K562 (cell line): ENCODE measurements at regions not wholly inside any gene's neighbourhood (a gene's known extent, or its start where the extent isn't known, plus 50 kb on each side); places are given as distances from the start of the nearest gene placed in this dataset.

ENCODE experiments used
- ATAC-seq: fragments of 200-7000 bp; cut with Tn5 transposase; 3 replicates; pipeline ENCODE4 v1.9.1; 2020; ENCODE audit warnings: moderate library complexity
- BruUV-seq: library from RNA; stranded (reverse); fragments of 400-500 nt; replicated peaks from 2 replicates; lab custom pipeline; 2021; lab: Mats Ljungman, UMichigan
- CTCF ChIA-PET: fragments of 300-600 bp; formaldehyde crosslinking; extraction: SDS; loops from one replicate; lab custom pipeline; 2021; ENCODE audit warnings: low intra/inter-chr PET ratio; lab: Yijun Ruan, JAX
- POLR2A ChIA-PET: fragments of 300-600, 350-650 bp; sonication (Branson Sonifier 250); formaldehyde crosslinking; extraction: SDS; loops from one replicate; lab custom pipeline; 2021; ENCODE audit warnings: antibody characterized with exemption, inconsistent platforms; lab: Yijun Ruan, JAX
- DNase-seq, 4 experiments: peaks; one replicate each; pipeline versions ENCODE4 v3.0.0 to v3.0.0-alpha.2; 2011 to 2018; ENCODE audit warnings: low spot score in 3 of 4, mixed read lengths in 3 of 4; ENCODE audit errors: extremely low read depth in 1 of 4
- FAIRE-seq: peaks from 2 replicates; lab custom pipeline; 2011; peaks lifted over from hg19 to GRCh38; lab: Jason Lieb, UNC
- H2AFZ ChIP-seq: 2 replicates; pipeline ENCODE4 v1.6.0; 2011; ENCODE audit warnings: low read depth, low read length, control low read depth, inconsistent platforms
- H3K27ac ChIP-seq: fragments of 200-600 bp; 3 replicates; pipeline ENCODE4 v1.8.0; 2011; ENCODE audit warnings: low read depth, mild to moderate bottlenecking, control low read depth, inconsistent platforms, low read length, moderate library complexity, mixed read lengths; ENCODE audit errors: extremely low read depth
- H3K27me3 ChIP-seq, 2 experiments: fragments of 300-600 bp in 1 of 2; 2 replicates in 1 of 2; 3 replicates in 1 of 2; pipeline versions ENCODE4 v1.6.0 to v1.8.0; 2011; ENCODE audit warnings: inconsistent platforms in 2 of 2, low read length in 2 of 2, mild to moderate bottlenecking in 1 of 2, mixed read lengths in 1 of 2, moderate library complexity in 1 of 2; ENCODE audit not compliant: control insufficient read depth in 2 of 2, insufficient read depth in 2 of 2
- H3K36me3 ChIP-seq: fragments of 300-600 bp; 3 replicates; pipeline ENCODE4 v1.8.0; 2011; ENCODE audit warnings: mild to moderate bottlenecking, low read length, inconsistent platforms; ENCODE audit not compliant: control insufficient read depth, insufficient read depth
- H3K4me1 ChIP-seq, 2 experiments: fragments of 200-600 bp in 1 of 2; replicated peaks in 1 of 2; 2 replicates in 1 of 2; 3 replicates in 1 of 2; pipeline versions ENCODE4 v1.5.1 to v1.8.0; 2011; ENCODE audit warnings: inconsistent platforms in 2 of 2, low read length in 2 of 2, mild to moderate bottlenecking in 1 of 2, mixed read lengths in 1 of 2, moderate library complexity in 1 of 2; ENCODE audit not compliant: control insufficient read depth in 2 of 2, insufficient read depth in 2 of 2
- H3K4me2 ChIP-seq: 2 replicates; pipeline ENCODE4 v1.6.1; 2011; ENCODE audit warnings: low read length, control low read depth, inconsistent platforms, mixed read lengths; ENCODE audit not compliant: insufficient read depth
- H3K4me3 ChIP-seq: fragments of 200-600 bp; sonication (generic), shearing (Covaris generic); 2 replicates; pipeline ENCODE4 v1.5.1; 2016; ENCODE audit warnings: control low read depth, inconsistent platforms
- H3K79me2 ChIP-seq: fragments of 200-600 bp; 3 replicates; pipeline ENCODE4 v1.8.0; 2011; ENCODE audit warnings: low read length, inconsistent platforms; ENCODE audit not compliant: control insufficient read depth, insufficient read depth
- H3K9ac ChIP-seq, 2 experiments: 2 replicates each; pipeline versions ENCODE4 v1.6.0 to v1.6.1; 2011; ENCODE audit warnings: low read depth in 2 of 2, low read length in 2 of 2, control low read depth in 1 of 2, inconsistent platforms in 1 of 2, mild to moderate bottlenecking in 1 of 2, mixed read lengths in 1 of 2; ENCODE audit not compliant: insufficient read depth in 1 of 2
- H3K9me1 ChIP-seq: one replicate; pipeline ENCODE4 v1.6.0; 2011; ENCODE audit warnings: inconsistent platforms, mild to moderate bottlenecking, low read length, moderate library complexity; ENCODE audit not compliant: control insufficient read depth, insufficient read depth
- H3K9me3 ChIP-seq: replicated peaks from 2 replicates; pipeline ENCODE4 v1.5.1; 2011; ENCODE audit warnings: low read depth, low read length, inconsistent platforms; ENCODE audit not compliant: control insufficient read depth, insufficient read depth
- H4K20me1 ChIP-seq: replicated peaks from 2 replicates; pipeline ENCODE4 v1.6.1; 2011; ENCODE audit warnings: low read length, inconsistent platforms, mixed read lengths; ENCODE audit not compliant: control insufficient read depth, insufficient read depth
- ARID3B ChIP-seq: fragments of 250-450 bp; sonication (Bioruptor Pico); IDR thresholded peaks from 2 replicates; pipeline ENCODE4 v1.4.0; 2020; ENCODE audit warnings: borderline replicate concordance
- ETV5 ChIP-seq: sonication (generic); formaldehyde crosslinking; IDR thresholded peaks from 2 replicates; pipeline ENCODE4 v1.4.0; 2020; ENCODE audit warnings: low read depth, mild to moderate bottlenecking, missing genetic modification reagents
- FOXK1 ChIP-seq: sonication (generic); formaldehyde crosslinking; IDR thresholded peaks from 2 replicates; pipeline ENCODE4 v1.8.0; 2022; ENCODE audit warnings: missing genetic modification reagents, mild to moderate bottlenecking, borderline replicate concordance
- MAX ChIP-seq: sonication (generic); formaldehyde crosslinking; IDR thresholded peaks from 2 replicates; pipeline ENCODE4 v1.9.0; 2022; ENCODE audit warnings: mild to moderate bottlenecking, missing genetic modification reagents
- MLLT1 ChIP-seq, 2 experiments: fragments of 450-650 bp; IDR thresholded peaks; 2 replicates each; pipeline ENCODE4 v1.6.1; 2016
- MXD1 ChIP-seq: fragments of 250-450 bp; sonication (Bioruptor Pico); IDR thresholded peaks from 2 replicates; pipeline ENCODE4 v1.8.0; 2021; ENCODE audit warnings: borderline replicate concordance, mild to moderate bottlenecking, moderate library complexity; ENCODE audit not compliant: poor library complexity, severe bottlenecking
- PHTF2 ChIP-seq: fragments of 250-450 bp; sonication (Bioruptor Pico); IDR thresholded peaks from 2 replicates; pipeline ENCODE4 v1.5.0; 2021; ENCODE audit warnings: mild to moderate bottlenecking
- TCF7L2 ChIP-seq: fragments of 150-350 bp; IDR thresholded peaks from 2 replicates; pipeline ENCODE4 v1.6.1; 2016; ENCODE audit warnings: low read depth, mild to moderate bottlenecking, low read length, moderate library complexity
- ZBTB43 ChIP-seq: sonication (generic); formaldehyde crosslinking; IDR thresholded peaks from 2 replicates; pipeline ENCODE4 v1.8.0; 2023; ENCODE audit warnings: mild to moderate bottlenecking, missing genetic modification reagents
- ZC3H8 ChIP-seq: fragments of 450-650 bp; IDR thresholded peaks from 2 replicates; pipeline ENCODE4 v1.6.1; 2017
- ZNF609 ChIP-seq: sonication (generic); formaldehyde crosslinking; IDR thresholded peaks from 2 replicates; pipeline ENCODE4 v1.8.1; 2023; ENCODE audit warnings: missing genetic modification reagents, mild to moderate bottlenecking, borderline replicate concordance
- WGBS: fragments of 100-300 bp; shearing (Covaris generic); methylation state at CpG from one replicate; pipeline ENCODE4 v1.1.6; 2016; ENCODE audit warnings: low coverage, mixed read lengths; ENCODE audit not compliant: insufficient coverage; ENCODE audit errors: missing lambda C conversion rate; 5-methylcytosine and 5-hydroxymethylcytosine counted together
- in situ Hi-C: fragments of 300-500 bp; cut with MboI; formaldehyde crosslinking; loops from 4 replicates; pipeline ENCODE4 v1.15.0; 2018; ENCODE audit warnings: inconsistent platforms, mixed read lengths
- intact Hi-C: fragments of 100-400 bp; cut with micrococcal nuclease; formaldehyde crosslinking; loops from 2 replicates; pipeline ENCODE4 v1.14.2; 2022

GRCh38 chr1:22224091-22224490 is 81.2 kb upstream of the WNT4 start:
- WGBS: 2% methylated on average over 5 of the region's 5 CpGs
- FAIRE-seq: no peak
- CTCF ChIA-PET: no interaction called here
- Histone ChIP-seq H2AFZ (no peak overlapping the region), H4K20me1 (0 out of 2 replicates have a peak, but pooled peaks cover 6% of the 10 kb centered on the region), H3K9me3 (no peaks in the 10 kb centered on the region), H3K36me3 (no peaks in the 10 kb centered on the region), H3K9ac (no peak overlapping the region), H3K79me2 (no peaks in the 10 kb centered on the region), H3K4me1 (no peaks in the 10 kb centered on the region), H3K4me3 (no peak overlapping the region), H3K27me3 (peaks cover 47 to 86% of the 10 kb centered on the region in 2 experiments), H3K4me2 (no peak overlapping the region), H3K9me1 (no peaks in the 10 kb centered on the region), H3K27ac (no peak overlapping the region)
- DNase-seq: no peak
- POLR2A ChIA-PET: interaction anchor here (0.6 kb wide), 1 partner anchor 368 kb away, joined by 3 read pairs; no protein-coding TSS in a partner anchor
- no peak for TF ChIP-seq ZBTB43
- no peak for TF ChIP-seq MLLT1 (IDR thresholded peaks at IDR 0.05)
- TF ChIP-seq PHTF2: no peak
- TF ChIP-seq FOXK1 (CRISPR knock-in tag): no peak
- no peak for TF ChIP-seq ZC3H8
- no peak for TF ChIP-seq ZNF609 (CRISPR knock-in tag)
- TF ChIP-seq MAX (CRISPR knock-in tag): no peak
- TF ChIP-seq MXD1: no peak
- TF ChIP-seq TCF7L2: no peak
- no peak for TF ChIP-seq ETV5 (CRISPR knock-in tag)
- TF ChIP-seq ARID3B (CRISPR knock-in tag): no peak
- in situ Hi-C loops (no loop called here), intact Hi-C loops (no loop called here)
- no peak for ATAC-seq
- no TSS peak for BruUV-seq
